ENCODE measurements at regions not wholly inside any gene's neighbourhood (a gene's known extent, or its start where the extent isn't known, plus 50 kb on each side); places are given as distances from the start of the nearest gene placed in this dataset.
"Not testable (repeated sequence)": the region's sequence is repeated elsewhere in the genome, so short reads cannot be mapped to it uniquely, and the experiment has no call there.

GRCh38 chr4:138338840-138339239, 96.7 kb upstream of the SLC7A11 start:
- no peak for TF ChIP-seq CTCF (IDR thresholded peaks at IDR 0.05; ENCODE audit: insufficient read depth, low read length, missing control alignments)
- CTCF ChIA-PET: no interaction called here
- H3K4me3 ChIP-seq (ENCODE audit: low read depth, low read length): no peak overlapping the region
- POLR2A ChIA-PET: no interaction called here
- no peak for DNase-seq (ENCODE audit: low read depth, low spot score)

GRCh38 chr4:138338222-138338621, 96.1 kb upstream of the SLC7A11 start:
- DNase-seq (ENCODE audit: low read depth, low spot score); CTCF ChIA-PET; H3K4me3 ChIP-seq (ENCODE audit: low read depth, low read length); POLR2A ChIA-PET: not testable (repeated sequence)

DNA sequence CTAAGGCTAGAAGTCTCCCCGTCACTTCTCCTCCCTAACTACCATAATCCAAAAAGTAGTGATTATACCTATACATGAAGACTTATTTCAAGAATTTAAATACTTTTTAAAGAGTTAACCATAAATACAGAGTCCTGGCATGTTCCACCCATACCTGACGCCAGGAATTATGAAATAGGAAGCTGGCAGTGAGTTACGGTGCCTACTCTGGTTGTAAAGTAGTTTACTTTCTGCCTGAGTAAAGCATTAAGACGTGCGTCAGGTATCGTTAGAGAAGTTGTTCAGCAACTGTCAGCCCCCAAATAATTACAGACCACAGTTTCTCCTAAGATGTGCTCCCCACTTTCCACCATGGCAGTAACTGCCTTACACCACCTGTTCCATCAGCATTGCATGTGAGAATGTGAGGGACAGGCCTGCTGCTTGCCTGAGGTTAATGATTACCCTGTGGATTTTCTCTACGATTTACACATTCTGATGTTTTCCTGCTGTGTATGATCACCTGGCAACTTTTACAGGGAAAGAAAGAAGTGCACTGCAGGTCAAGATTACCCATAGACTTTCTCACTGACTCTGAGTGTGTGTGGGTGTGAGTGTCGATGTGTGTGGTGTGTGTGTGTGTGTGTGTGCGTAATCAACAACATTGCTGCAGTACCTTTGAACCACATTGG, 92.3 kb upstream of the SLC7A11 start:
- no peak for DNase-seq (ENCODE audit: low read depth, low spot score)
- H3K4me3 ChIP-seq (ENCODE audit: low read depth, low read length): no peak overlapping the region
- no peak for TF ChIP-seq CTCF (IDR thresholded peaks at IDR 0.05; ENCODE audit: insufficient read depth, low read length, missing control alignments)
- CTCF ChIA-PET: no interaction called here
- POLR2A ChIA-PET: no interaction called here

GRCh38 chr4:138332415-138332814, 90.3 kb upstream of the SLC7A11 start:
- POLR2A ChIA-PET; DNase-seq (ENCODE audit: low read depth, low spot score); H3K4me3 ChIP-seq (ENCODE audit: low read depth, low read length); CTCF ChIA-PET: not testable (repeated sequence)

GRCh38 chr4:138330531-138330930, 88.4 kb upstream of the SLC7A11 start:
- ChIA-PET CTCF (interaction anchor here (1.6 kb wide), 1 partner anchor 350 kb away, joined by 3 read pairs; no protein-coding TSS in a partner anchor), POLR2A (no interaction called here)
- DNase-seq (ENCODE audit: low read depth, low spot score): no peak
- no peak overlapping the region for H3K4me3 ChIP-seq (ENCODE audit: low read depth, low read length)
- TF ChIP-seq CTCF (IDR thresholded peaks at IDR 0.05; ENCODE audit: insufficient read depth, low read length, missing control alignments): no peak

DNA sequence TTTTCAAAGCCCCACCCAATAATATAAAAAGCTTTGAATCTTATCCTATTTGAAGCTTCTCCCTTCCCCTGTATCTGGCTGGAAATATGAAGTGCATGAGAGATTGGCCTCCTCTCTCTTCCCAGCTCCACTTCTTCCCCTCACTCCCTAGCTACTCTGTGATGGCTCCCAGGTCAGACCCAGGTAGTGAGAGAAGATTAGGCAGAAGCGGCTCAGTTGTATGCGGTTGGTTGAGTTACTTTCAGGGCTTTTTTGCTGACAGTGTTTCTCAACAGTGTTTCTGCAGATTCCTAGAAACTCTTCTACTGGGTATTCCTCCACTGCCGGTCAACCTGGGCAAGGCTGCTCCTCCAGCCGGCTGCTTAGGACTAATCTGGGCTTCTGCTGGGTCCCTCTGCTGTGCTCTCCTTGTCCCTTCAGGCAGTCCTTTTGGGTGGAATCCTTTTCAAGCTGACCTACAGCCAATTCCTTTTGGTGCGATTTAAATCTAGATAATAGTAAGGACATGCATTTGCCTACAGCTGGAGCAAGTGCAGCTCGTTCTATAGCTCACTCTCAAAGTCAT, 87.4 kb upstream of the SLC7A11 start:
- ChIA-PET POLR2A (no interaction called here), CTCF (interaction anchor here (1.6 kb wide), 1 partner anchor 351 kb away, joined by 3 read pairs; no protein-coding TSS in a partner anchor)
- H3K4me3 ChIP-seq (ENCODE audit: low read depth, low read length): no peak overlapping the region
- no peak for TF ChIP-seq CTCF (IDR thresholded peaks at IDR 0.05; ENCODE audit: insufficient read depth, low read length, missing control alignments)
- no peak for DNase-seq (ENCODE audit: low read depth, low spot score)

GRCh38 chr4:138327338-138327737, 85.2 kb upstream of the SLC7A11 start:
- DNase-seq (ENCODE audit: low read depth, low spot score): no peak
- POLR2A ChIA-PET: no interaction called here
- CTCF ChIA-PET: no interaction called here
- TF ChIP-seq CTCF (IDR thresholded peaks at IDR 0.05; ENCODE audit: insufficient read depth, low read length, missing control alignments): no peak
- no peak overlapping the region for H3K4me3 ChIP-seq (ENCODE audit: low read depth, low read length)

Data from AG04449 (cell line).